Heart left ventricle (tissue), 13 donors: ENCODE measurements at regions not wholly inside any gene's neighbourhood (a gene's known extent, or its start where the extent isn't known, plus 50 kb on each side); places are given as distances from the start of the nearest gene placed in this dataset.

Source experiments
- POLR2A ChIP-seq, 2 donors: fragments of 450-650 bp; IDR thresholded peaks; one replicate each; pipeline ENCODE4 v1.6.1; 2017; ENCODE audit warnings: antibody characterized with exemption in 2 of 2, mild to moderate bottlenecking in 2 of 2, moderate library complexity in 2 of 2
- TF ChIP-seq, protein P1 (sequence below), 12 donors: fragments of 200-600 bp; sonication (generic) in 4 of 12; IDR thresholded peaks; one replicate each; pipeline versions ENCODE4 v1.5.0 to v1.8.0; 2018 to 2022; ENCODE audit warnings: antibody characterized with exemption in 12 of 12, mild to moderate bottlenecking in 5 of 12
- donor health status: ischemic (EF 13 %, LVEDD 7.1; RV severe dilation, severe dysfunction).
- donor health status: DM: no; HTN: yes; CAD: no.
- donor health status: DM: no; HTN: no; CAD: no.
- donor health status: ischemic (EF 25% LVEDD 6.9; RV normal size, moderate dysfunction).
- donor health status: ischemic (EF 25% LVEDD 5.7; RV mildly dilated, moderate dysfunction).
- donor health status: ischemic (EF 35%, LVEDD 5.7; RV mildly dilated, moderate dysfunction).
- donor health status: nonischemic (EF 11% LVEDD 7.7; RV severe dilation, severe dysfunction).
- donor health status: DM: yes; HTN: yes; CAD: no.
- donor health status: PGD.
- donor health status: ischemic (EF 29% LVEDD 5.4; RV normal size, mild dysfunction).
- donor health status: nonischemic (EF 23%, LVEDD 6.1; RV moderate dilation, normal function).

DNA sequence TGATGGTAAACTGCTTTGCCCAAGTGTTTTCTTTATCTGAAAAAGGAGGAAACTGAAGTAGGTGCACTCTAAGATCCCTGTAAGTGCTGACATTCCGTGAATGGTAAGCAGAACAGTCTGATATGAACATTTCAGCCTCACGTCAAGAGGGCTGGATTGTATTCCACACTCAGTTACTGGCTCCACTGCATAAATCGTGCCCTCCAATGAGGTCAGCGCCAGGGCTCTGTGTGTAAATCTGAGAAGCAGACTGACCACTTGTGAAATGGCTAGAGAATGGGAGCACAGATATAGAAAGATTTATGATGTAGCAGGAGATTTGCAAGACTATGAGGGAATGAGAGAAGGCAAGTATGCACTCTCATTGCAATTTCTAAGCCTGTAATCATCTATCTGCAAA is 153.0 kb downstream of the ICOS start:
- TF ChIP-seq, protein P1, sequence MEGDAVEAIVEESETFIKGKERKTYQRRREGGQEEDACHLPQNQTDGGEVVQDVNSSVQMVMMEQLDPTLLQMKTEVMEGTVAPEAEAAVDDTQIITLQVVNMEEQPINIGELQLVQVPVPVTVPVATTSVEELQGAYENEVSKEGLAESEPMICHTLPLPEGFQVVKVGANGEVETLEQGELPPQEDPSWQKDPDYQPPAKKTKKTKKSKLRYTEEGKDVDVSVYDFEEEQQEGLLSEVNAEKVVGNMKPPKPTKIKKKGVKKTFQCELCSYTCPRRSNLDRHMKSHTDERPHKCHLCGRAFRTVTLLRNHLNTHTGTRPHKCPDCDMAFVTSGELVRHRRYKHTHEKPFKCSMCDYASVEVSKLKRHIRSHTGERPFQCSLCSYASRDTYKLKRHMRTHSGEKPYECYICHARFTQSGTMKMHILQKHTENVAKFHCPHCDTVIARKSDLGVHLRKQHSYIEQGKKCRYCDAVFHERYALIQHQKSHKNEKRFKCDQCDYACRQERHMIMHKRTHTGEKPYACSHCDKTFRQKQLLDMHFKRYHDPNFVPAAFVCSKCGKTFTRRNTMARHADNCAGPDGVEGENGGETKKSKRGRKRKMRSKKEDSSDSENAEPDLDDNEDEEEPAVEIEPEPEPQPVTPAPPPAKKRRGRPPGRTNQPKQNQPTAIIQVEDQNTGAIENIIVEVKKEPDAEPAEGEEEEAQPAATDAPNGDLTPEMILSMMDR (IDR thresholded peaks at IDR 0.05), result no peak
- no peak for TF ChIP-seq POLR2A (IDR thresholded peaks at IDR 0.05)
